ENCODE measurements at regions not wholly inside any gene's neighbourhood (a gene's known extent, or its start where the extent isn't known, plus 50 kb on each side); places are given as distances from the start of the nearest gene placed in this dataset.
"Not testable (repeated sequence)": the region's sequence is repeated elsewhere in the genome, so short reads cannot be mapped to it uniquely, and the experiment has no call there.

GRCh38 chr4:12911750-12912358 lies 572.3 kb downstream of the RAB28 start:
- Mint-ChIP-seq H3K27me3 (ENCODE audit: low read depth) (no peaks in the 10 kb centered on the region), H3K27ac (no peak overlapping the region), H3K4me3 (no peak overlapping the region), H3K4me1 (no peaks in the 10 kb centered on the region), H3K36me3 (peaks cover 6% of the 10 kb centered on the region), H3K9me3 (peaks cover 28% of the 10 kb centered on the region)
- no peak for TF ChIP-seq ATF1 (CRISPR knock-in tag; IDR thresholded peaks at IDR 0.05)
- TF ChIP-seq USF1 (CRISPR knock-in tag; IDR thresholded peaks at IDR 0.05) = no peak
- TF ChIP-seq, protein P1, sequence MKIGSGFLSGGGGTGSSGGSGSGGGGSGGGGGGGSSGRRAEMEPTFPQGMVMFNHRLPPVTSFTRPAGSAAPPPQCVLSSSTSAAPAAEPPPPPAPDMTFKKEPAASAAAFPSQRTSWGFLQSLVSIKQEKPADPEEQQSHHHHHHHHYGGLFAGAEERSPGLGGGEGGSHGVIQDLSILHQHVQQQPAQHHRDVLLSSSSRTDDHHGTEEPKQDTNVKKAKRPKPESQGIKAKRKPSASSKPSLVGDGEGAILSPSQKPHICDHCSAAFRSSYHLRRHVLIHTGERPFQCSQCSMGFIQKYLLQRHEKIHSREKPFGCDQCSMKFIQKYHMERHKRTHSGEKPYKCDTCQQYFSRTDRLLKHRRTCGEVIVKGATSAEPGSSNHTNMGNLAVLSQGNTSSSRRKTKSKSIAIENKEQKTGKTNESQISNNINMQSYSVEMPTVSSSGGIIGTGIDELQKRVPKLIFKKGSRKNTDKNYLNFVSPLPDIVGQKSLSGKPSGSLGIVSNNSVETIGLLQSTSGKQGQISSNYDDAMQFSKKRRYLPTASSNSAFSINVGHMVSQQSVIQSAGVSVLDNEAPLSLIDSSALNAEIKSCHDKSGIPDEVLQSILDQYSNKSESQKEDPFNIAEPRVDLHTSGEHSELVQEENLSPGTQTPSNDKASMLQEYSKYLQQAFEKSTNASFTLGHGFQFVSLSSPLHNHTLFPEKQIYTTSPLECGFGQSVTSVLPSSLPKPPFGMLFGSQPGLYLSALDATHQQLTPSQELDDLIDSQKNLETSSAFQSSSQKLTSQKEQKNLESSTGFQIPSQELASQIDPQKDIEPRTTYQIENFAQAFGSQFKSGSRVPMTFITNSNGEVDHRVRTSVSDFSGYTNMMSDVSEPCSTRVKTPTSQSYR (CRISPR knock-in tag; IDR thresholded peaks at IDR 0.05) = no peak
- TF ChIP-seq, protein P2, sequence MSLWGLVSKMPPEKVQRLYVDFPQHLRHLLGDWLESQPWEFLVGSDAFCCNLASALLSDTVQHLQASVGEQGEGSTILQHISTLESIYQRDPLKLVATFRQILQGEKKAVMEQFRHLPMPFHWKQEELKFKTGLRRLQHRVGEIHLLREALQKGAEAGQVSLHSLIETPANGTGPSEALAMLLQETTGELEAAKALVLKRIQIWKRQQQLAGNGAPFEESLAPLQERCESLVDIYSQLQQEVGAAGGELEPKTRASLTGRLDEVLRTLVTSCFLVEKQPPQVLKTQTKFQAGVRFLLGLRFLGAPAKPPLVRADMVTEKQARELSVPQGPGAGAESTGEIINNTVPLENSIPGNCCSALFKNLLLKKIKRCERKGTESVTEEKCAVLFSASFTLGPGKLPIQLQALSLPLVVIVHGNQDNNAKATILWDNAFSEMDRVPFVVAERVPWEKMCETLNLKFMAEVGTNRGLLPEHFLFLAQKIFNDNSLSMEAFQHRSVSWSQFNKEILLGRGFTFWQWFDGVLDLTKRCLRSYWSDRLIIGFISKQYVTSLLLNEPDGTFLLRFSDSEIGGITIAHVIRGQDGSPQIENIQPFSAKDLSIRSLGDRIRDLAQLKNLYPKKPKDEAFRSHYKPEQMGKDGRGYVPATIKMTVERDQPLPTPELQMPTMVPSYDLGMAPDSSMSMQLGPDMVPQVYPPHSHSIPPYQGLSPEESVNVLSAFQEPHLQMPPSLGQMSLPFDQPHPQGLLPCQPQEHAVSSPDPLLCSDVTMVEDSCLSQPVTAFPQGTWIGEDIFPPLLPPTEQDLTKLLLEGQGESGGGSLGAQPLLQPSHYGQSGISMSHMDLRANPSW (CRISPR knock-in tag; conservative IDR thresholded peaks at IDR 0.05; ENCODE audit: low read depth) = no peak
- TF ChIP-seq, protein P3, sequence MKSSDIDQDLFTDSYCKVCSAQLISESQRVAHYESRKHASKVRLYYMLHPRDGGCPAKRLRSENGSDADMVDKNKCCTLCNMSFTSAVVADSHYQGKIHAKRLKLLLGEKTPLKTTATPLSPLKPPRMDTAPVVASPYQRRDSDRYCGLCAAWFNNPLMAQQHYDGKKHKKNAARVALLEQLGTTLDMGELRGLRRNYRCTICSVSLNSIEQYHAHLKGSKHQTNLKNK (CRISPR knock-in tag; IDR thresholded peaks at IDR 0.05) = no peak
- TF ChIP-seq, protein P4, sequence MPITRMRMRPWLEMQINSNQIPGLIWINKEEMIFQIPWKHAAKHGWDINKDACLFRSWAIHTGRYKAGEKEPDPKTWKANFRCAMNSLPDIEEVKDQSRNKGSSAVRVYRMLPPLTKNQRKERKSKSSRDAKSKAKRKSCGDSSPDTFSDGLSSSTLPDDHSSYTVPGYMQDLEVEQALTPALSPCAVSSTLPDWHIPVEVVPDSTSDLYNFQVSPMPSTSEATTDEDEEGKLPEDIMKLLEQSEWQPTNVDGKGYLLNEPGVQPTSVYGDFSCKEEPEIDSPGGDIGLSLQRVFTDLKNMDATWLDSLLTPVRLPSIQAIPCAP (CRISPR knock-in tag; IDR thresholded peaks at IDR 0.05) = no peak
- TF ChIP-seq ZNF396 (CRISPR knock-in tag; IDR thresholded peaks at IDR 0.05; ENCODE audit: borderline replicate concordance) = no peak
- no peak for TF ChIP-seq GRHL2 (CRISPR knock-in tag; IDR thresholded peaks at IDR 0.05; ENCODE audit: insufficient replicate concordance, severe bottlenecking)
- TF ChIP-seq, protein P5, sequence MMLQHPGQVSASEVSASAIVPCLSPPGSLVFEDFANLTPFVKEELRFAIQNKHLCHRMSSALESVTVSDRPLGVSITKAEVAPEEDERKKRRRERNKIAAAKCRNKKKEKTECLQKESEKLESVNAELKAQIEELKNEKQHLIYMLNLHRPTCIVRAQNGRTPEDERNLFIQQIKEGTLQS (CRISPR knock-in tag; conservative IDR thresholded peaks at IDR 0.05) = no peak
- no peak for TF ChIP-seq TEAD4 (CRISPR knock-in tag; IDR thresholded peaks at IDR 0.05)
- no peak for TF ChIP-seq ATF6 (CRISPR knock-in tag; IDR thresholded peaks at IDR 0.05)
- no peak for TF ChIP-seq JAZF1 (CRISPR knock-in tag; IDR thresholded peaks at IDR 0.05)
- TF ChIP-seq NR1H2 (CRISPR knock-in tag; IDR thresholded peaks at IDR 0.05) = no peak
- TF ChIP-seq, protein P6, sequence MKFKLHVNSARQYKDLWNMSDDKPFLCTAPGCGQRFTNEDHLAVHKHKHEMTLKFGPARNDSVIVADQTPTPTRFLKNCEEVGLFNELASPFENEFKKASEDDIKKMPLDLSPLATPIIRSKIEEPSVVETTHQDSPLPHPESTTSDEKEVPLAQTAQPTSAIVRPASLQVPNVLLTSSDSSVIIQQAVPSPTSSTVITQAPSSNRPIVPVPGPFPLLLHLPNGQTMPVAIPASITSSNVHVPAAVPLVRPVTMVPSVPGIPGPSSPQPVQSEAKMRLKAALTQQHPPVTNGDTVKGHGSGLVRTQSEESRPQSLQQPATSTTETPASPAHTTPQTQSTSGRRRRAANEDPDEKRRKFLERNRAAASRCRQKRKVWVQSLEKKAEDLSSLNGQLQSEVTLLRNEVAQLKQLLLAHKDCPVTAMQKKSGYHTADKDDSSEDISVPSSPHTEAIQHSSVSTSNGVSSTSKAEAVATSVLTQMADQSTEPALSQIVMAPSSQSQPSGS (CRISPR knock-in tag; IDR thresholded peaks at IDR 0.05; ENCODE audit: borderline replicate concordance, low read depth) = no peak
- no peak for TF ChIP-seq MYBL2 (CRISPR knock-in tag; IDR thresholded peaks at IDR 0.05)
- no peak for TF ChIP-seq SP1 (CRISPR knock-in tag; conservative IDR thresholded peaks at IDR 0.05)
- TF ChIP-seq, protein P7, sequence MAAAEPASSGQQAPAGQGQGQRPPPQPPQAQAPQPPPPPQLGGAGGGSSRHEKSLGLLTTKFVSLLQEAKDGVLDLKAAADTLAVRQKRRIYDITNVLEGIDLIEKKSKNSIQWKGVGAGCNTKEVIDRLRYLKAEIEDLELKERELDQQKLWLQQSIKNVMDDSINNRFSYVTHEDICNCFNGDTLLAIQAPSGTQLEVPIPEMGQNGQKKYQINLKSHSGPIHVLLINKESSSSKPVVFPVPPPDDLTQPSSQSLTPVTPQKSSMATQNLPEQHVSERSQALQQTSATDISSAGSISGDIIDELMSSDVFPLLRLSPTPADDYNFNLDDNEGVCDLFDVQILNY (CRISPR knock-in tag; IDR thresholded peaks at IDR 0.05) = no peak
- TF ChIP-seq IRF2 (CRISPR knock-in tag; IDR thresholded peaks at IDR 0.05; ENCODE audit: borderline replicate concordance, low read depth) = no peak
- TF ChIP-seq, protein P8, sequence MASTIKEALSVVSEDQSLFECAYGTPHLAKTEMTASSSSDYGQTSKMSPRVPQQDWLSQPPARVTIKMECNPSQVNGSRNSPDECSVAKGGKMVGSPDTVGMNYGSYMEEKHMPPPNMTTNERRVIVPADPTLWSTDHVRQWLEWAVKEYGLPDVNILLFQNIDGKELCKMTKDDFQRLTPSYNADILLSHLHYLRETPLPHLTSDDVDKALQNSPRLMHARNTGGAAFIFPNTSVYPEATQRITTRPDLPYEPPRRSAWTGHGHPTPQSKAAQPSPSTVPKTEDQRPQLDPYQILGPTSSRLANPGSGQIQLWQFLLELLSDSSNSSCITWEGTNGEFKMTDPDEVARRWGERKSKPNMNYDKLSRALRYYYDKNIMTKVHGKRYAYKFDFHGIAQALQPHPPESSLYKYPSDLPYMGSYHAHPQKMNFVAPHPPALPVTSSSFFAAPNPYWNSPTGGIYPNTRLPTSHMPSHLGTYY (CRISPR knock-in tag; IDR thresholded peaks at IDR 0.05) = no peak
- no peak for TF ChIP-seq MLX (CRISPR knock-in tag; IDR thresholded peaks at IDR 0.05)
- ATAC-seq (no peak), DNase-seq (ENCODE audit: low spot score) (no peak)
- ChIA-PET CTCF (no interaction called here), POLR2A (no interaction called here)

DNA sequence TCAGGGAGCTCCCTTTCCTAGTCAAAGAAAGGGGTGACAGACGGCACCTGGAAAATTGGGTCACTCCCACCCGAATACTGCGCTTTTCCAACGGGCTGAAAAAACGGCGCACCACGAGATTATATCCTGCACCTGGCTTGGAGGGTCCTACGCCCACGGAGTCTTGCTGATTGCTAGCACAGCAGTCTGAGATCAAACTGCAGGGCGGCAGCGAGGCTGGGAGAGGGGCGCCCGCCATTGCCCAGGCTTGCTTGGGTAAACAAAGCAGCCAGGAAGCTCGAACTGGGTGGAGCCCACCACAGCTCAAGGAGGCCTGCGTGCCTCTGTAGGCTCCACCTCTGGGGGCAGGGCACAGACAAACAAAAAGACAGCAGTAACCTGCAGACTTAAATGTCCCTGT lies 580.5 kb downstream of the RAB28 start:
- CTCF ChIA-PET; H3K27me3 Mint-ChIP-seq (ENCODE audit: low read depth); H3K36me3 Mint-ChIP-seq; H3K27ac Mint-ChIP-seq; ATAC-seq; H3K9me3 Mint-ChIP-seq; POLR2A ChIA-PET; H3K4me3 Mint-ChIP-seq: not testable (repeated sequence)
- peaks cover 19% of the 10 kb centered on the region for H3K4me1 Mint-ChIP-seq
- DNase-seq (ENCODE audit: low spot score) = peak; percentile 16
